SK-N-SH treated with all-trans-retinoic acid at 6 μM for 48 hours (cell line): ENCODE measurements at regions not wholly inside any gene's neighbourhood (a gene's known extent, or its start where the extent isn't known, plus 50 kb on each side); places are given as distances from the start of the nearest gene placed in this dataset.

ENCODE experiments used
- ATAC-seq: fragments of 200-7000 bp; cut with Tn5 transposase; 3 replicates; pipeline ENCODE4 v1.9.1; 2020; ENCODE audit warnings: mild to moderate bottlenecking, moderate library complexity
- CSDC2 ChIP-seq: fragments of 250-450 bp; sonication (Bioruptor Pico); IDR thresholded peaks from 2 replicates; pipeline ENCODE4 v1.5.0; 2020; ENCODE audit warnings: mild to moderate bottlenecking, moderate library complexity
- ESRRG ChIP-seq: fragments of 250-450 bp; sonication (Bioruptor Pico); IDR thresholded peaks from 2 replicates; pipeline ENCODE4 v1.6.1; 2021; ENCODE audit warnings: mild to moderate bottlenecking
- GLIS3 ChIP-seq: fragments of 250-450 bp; sonication (Bioruptor Pico); IDR thresholded peaks from 2 replicates; pipeline ENCODE4 v1.5.0; 2020; ENCODE audit warnings: mild to moderate bottlenecking, moderate library complexity
- ISL1 ChIP-seq: fragments of 250-450 bp; sonication (Bioruptor Pico); IDR thresholded peaks from 2 replicates; pipeline ENCODE4 v2.1.2; 2022; ENCODE audit warnings: mild to moderate bottlenecking, moderate library complexity
- PPARA ChIP-seq: fragments of 250-450 bp; sonication (Bioruptor Pico); IDR thresholded peaks from 2 replicates; pipeline ENCODE4 v1.5.0; 2020; ENCODE audit warnings: mild to moderate bottlenecking, borderline replicate concordance
- RARB ChIP-seq: fragments of 250-450 bp; sonication (Bioruptor Pico); IDR thresholded peaks from 2 replicates; pipeline ENCODE4 v1.8.0; 2021; ENCODE audit warnings: mild to moderate bottlenecking, moderate library complexity
- SNAI2 ChIP-seq: fragments of 250-450 bp; sonication (Bioruptor Pico); IDR thresholded peaks from 2 replicates; pipeline ENCODE4 v1.5.0; 2020; ENCODE audit warnings: mild to moderate bottlenecking, moderate library complexity
- TCF4 ChIP-seq: fragments of 250-450 bp; sonication (Bioruptor Pico); IDR thresholded peaks from 2 replicates; pipeline ENCODE4 v1.8.0; 2021; ENCODE audit warnings: mild to moderate bottlenecking, moderate library complexity, borderline replicate concordance
- TOX ChIP-seq: fragments of 250-450 bp; sonication (Bioruptor Pico); IDR thresholded peaks from 2 replicates; pipeline ENCODE4 v1.8.0; 2021; ENCODE audit warnings: mild to moderate bottlenecking, moderate library complexity, borderline replicate concordance
- ZC3H10 ChIP-seq: fragments of 250-450 bp; sonication (Bioruptor Pico); IDR thresholded peaks from 2 replicates; pipeline ENCODE4 v1.5.1; 2021; ENCODE audit warnings: mild to moderate bottlenecking, moderate library complexity
- ZFP3 ChIP-seq: fragments of 250-450 bp; sonication (Bioruptor Pico); IDR thresholded peaks from 2 replicates; pipeline ENCODE4 v1.5.0; 2020; ENCODE audit warnings: mild to moderate bottlenecking, moderate library complexity
- ZFP30 ChIP-seq: fragments of 450-650 bp; formaldehyde crosslinking; IDR thresholded peaks from 2 replicates; pipeline ENCODE4 v1.5.0; 2022; ENCODE audit warnings: mild to moderate bottlenecking, moderate library complexity
- ZNF70 ChIP-seq: fragments of 450-650 bp; formaldehyde crosslinking; IDR thresholded peaks from 2 replicates; pipeline ENCODE4 v1.5.0; 2020; ENCODE audit warnings: mild to moderate bottlenecking, moderate library complexity
- ZNF8 ChIP-seq: fragments of 450-650 bp; formaldehyde crosslinking; IDR thresholded peaks from 2 replicates; pipeline ENCODE4 v1.5.0; 2020; ENCODE audit warnings: mild to moderate bottlenecking, moderate library complexity
- TF ChIP-seq, protein P1 (sequence below): fragments of 250-450 bp; sonication (Bioruptor Pico); IDR thresholded peaks from 2 replicates; pipeline ENCODE4 v1.8.0; 2021; ENCODE audit warnings: low read depth, mild to moderate bottlenecking, moderate library complexity, borderline replicate concordance
- TF ChIP-seq, protein P2 (sequence below): fragments of 250-450 bp; sonication (Bioruptor Pico); IDR thresholded peaks from 2 replicates; pipeline ENCODE4 v1.5.0; 2020; ENCODE audit warnings: mild to moderate bottlenecking, moderate library complexity
- TF ChIP-seq, protein P3 (sequence below): fragments of 250-450 bp; sonication (Bioruptor Pico); IDR thresholded peaks from 2 replicates; pipeline ENCODE4 v1.5.1; 2021; ENCODE audit warnings: mild to moderate bottlenecking, moderate library complexity
- TF ChIP-seq, protein P4 (sequence below): fragments of 250-450 bp; sonication (Bioruptor Pico); IDR thresholded peaks from 2 replicates; pipeline ENCODE4 v1.8.0; 2020; ENCODE audit warnings: mild to moderate bottlenecking, moderate library complexity, borderline replicate concordance

DNA sequence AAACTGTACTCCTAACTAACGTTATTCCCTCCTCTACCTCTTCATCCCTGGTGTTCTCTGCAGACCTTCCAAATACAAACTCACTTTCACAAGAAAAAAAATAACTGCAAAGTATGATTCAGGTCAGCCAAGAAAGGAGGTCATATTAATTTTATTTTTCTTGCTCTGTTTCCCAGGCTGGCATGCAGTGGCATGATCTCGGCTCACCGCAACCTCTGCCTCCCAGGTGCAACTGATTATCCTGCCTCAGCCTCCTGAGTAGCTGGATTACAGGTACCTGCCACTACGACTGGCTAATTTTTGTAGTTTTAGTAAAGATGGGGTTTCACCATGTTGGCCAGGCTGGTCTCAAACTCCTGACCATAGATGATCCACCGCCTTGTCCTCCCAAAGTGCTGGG, 156.6 kb downstream of the CHIC2 start (continued):
- no peak for TF ChIP-seq CSDC2 (CRISPR knock-in tag)

DNA sequence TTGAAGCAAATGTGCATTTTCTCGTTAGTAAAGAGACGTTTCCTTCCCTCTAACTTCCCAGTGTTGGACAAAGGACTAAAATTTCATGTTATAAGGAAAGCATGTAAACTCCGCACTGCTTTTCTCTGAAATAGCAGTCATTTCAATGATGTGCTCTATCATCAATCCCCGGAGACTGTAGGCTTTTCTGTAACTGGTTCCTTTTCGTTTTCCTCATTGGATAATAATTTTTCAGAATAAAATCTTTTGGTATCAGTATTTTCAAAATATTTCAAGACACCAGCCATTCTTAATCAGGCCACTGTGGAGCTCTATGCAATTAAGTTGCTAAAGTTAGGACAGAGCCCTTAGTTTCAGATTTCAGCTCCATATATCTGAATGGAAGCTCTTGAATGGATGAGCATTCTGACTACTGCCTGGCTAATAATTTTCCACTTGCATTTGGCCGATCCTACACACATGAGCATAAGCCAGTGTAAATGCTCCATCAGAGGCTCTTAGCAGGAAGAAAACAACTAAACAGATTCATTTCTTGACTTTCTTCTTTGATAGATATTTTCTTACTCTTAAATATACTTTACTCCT, 157.7 kb downstream of the CHIC2 start:
- TF ChIP-seq ZNF70 (CRISPR knock-in tag) = no peak
- TF ChIP-seq SNAI2 (CRISPR knock-in tag) = no peak
- no peak for TF ChIP-seq ZC3H10 (CRISPR knock-in tag)
- TF ChIP-seq, protein P1, sequence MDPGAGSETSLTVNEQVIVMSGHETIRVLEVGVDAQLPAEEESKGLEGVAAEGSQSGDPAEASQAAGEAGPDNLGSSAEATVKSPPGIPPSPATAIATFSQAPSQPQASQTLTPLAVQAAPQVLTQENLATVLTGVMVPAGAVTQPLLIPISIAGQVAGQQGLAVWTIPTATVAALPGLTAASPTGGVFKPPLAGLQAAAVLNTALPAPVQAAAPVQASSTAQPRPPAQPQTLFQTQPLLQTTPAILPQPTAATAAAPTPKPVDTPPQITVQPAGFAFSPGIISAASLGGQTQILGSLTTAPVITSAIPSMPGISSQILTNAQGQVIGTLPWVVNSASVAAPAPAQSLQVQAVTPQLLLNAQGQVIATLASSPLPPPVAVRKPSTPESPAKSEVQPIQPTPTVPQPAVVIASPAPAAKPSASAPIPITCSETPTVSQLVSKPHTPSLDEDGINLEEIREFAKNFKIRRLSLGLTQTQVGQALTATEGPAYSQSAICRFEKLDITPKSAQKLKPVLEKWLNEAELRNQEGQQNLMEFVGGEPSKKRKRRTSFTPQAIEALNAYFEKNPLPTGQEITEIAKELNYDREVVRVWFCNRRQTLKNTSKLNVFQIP = no peak
- TF ChIP-seq CSDC2 (CRISPR knock-in tag) = no peak
- no peak for TF ChIP-seq PPARA
- no peak for TF ChIP-seq ZFP30 (CRISPR knock-in tag)
- TF ChIP-seq, protein P2, sequence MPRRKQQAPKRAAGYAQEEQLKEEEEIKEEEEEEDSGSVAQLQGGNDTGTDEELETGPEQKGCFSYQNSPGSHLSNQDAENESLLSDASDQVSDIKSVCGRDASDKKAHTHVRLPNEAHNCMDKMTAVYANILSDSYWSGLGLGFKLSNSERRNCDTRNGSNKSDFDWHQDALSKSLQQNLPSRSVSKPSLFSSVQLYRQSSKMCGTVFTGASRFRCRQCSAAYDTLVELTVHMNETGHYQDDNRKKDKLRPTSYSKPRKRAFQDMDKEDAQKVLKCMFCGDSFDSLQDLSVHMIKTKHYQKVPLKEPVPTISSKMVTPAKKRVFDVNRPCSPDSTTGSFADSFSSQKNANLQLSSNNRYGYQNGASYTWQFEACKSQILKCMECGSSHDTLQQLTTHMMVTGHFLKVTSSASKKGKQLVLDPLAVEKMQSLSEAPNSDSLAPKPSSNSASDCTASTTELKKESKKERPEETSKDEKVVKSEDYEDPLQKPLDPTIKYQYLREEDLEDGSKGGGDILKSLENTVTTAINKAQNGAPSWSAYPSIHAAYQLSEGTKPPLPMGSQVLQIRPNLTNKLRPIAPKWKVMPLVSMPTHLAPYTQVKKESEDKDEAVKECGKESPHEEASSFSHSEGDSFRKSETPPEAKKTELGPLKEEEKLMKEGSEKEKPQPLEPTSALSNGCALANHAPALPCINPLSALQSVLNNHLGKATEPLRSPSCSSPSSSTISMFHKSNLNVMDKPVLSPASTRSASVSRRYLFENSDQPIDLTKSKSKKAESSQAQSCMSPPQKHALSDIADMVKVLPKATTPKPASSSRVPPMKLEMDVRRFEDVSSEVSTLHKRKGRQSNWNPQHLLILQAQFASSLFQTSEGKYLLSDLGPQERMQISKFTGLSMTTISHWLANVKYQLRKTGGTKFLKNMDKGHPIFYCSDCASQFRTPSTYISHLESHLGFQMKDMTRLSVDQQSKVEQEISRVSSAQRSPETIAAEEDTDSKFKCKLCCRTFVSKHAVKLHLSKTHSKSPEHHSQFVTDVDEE (CRISPR knock-in tag) = no peak
- TF ChIP-seq TOX (CRISPR knock-in tag) = no peak
- TF ChIP-seq ESRRG (CRISPR knock-in tag) = no peak
- TF ChIP-seq ZFP3 = no peak
- TF ChIP-seq ZNF8 (CRISPR knock-in tag) = no peak
- no peak for TF ChIP-seq RARB (CRISPR knock-in tag)
- TF ChIP-seq TCF4 (CRISPR knock-in tag) = no peak
- TF ChIP-seq, protein P3, sequence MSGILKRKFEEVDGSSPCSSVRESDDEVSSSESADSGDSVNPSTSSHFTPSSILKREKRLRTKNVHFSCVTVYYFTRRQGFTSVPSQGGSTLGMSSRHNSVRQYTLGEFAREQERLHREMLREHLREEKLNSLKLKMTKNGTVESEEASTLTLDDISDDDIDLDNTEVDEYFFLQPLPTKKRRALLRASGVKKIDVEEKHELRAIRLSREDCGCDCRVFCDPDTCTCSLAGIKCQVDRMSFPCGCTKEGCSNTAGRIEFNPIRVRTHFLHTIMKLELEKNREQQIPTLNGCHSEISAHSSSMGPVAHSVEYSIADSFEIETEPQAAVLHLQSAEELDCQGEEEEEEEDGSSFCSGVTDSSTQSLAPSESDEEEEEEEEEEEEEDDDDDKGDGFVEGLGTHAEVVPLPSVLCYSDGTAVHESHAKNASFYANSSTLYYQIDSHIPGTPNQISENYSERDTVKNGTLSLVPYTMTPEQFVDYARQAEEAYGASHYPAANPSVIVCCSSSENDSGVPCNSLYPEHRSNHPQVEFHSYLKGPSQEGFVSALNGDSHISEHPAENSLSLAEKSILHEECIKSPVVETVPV = no peak
- TF ChIP-seq, protein P4, sequence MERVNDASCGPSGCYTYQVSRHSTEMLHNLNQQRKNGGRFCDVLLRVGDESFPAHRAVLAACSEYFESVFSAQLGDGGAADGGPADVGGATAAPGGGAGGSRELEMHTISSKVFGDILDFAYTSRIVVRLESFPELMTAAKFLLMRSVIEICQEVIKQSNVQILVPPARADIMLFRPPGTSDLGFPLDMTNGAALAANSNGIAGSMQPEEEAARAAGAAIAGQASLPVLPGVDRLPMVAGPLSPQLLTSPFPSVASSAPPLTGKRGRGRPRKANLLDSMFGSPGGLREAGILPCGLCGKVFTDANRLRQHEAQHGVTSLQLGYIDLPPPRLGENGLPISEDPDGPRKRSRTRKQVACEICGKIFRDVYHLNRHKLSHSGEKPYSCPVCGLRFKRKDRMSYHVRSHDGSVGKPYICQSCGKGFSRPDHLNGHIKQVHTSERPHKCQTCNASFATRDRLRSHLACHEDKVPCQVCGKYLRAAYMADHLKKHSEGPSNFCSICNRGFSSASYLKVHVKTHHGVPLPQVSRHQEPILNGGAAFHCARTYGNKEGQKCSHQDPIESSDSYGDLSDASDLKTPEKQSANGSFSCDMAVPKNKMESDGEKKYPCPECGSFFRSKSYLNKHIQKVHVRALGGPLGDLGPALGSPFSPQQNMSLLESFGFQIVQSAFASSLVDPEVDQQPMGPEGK (CRISPR knock-in tag) = no peak
- no peak for TF ChIP-seq GLIS3 (CRISPR knock-in tag)
- no peak for TF ChIP-seq ISL1 (CRISPR knock-in tag)
- ATAC-seq = no peak

DNA sequence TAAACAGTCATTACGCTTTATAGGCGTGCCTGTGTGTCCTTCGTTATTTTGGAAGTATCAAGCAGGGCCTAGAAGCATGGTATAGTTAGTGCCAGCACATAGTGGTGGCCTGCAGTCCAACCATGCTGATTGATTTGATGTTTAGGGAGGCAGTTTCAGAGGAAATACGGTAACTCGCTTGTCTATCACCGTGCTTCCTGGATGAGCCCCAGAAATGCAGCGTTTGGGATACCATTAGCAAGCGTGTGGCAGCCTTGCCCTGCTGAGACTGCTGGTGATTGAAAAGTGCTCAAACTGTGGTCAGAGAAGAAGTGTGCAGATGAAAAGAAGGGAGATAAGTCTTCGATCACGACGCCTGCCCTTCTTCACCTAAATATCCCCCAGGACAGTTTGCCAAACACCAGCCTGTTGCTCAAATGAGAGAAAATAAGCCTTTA, 158.4 kb downstream of the CHIC2 start:
- ATAC-seq = peak; percentile 62
- no peak for TF ChIP-seq SNAI2 (CRISPR knock-in tag)
- TF ChIP-seq, protein P2 (CRISPR knock-in tag) = peak; percentile 58; the same call in 1 of the 2 replicates
- TF ChIP-seq ESRRG (CRISPR knock-in tag) = no peak
- no peak for TF ChIP-seq CSDC2 (CRISPR knock-in tag)
